Suprapubic skin (tissue), 4 donors: ENCODE measurements at regions not wholly inside any gene's neighbourhood (a gene's known extent, or its start where the extent isn't known, plus 50 kb on each side); places are given as distances from the start of the nearest gene placed in this dataset.

Experiments used
- DNase-seq, 2 donors: peaks; one replicate each; pipeline ENCODE4 v3.0.0-alpha.2; 2019; ENCODE audit warnings: low spot score in 2 of 2
- H3K27ac ChIP-seq: fragments of 200-600 bp; sonication (generic); one replicate; pipeline ENCODE4 v1.5.1; 2019
- H3K27me3 ChIP-seq: fragments of 200-600 bp; sonication (generic); one replicate; pipeline ENCODE4 v1.5.1; 2019
- H3K36me3 ChIP-seq: fragments of 200-600 bp; sonication (generic); one replicate; pipeline ENCODE4 v1.5.1; 2019
- H3K4me1 ChIP-seq: fragments of 200-600 bp; sonication (generic); one replicate; pipeline ENCODE4 v1.5.1; 2019
- H3K4me3 ChIP-seq: fragments of 200-600 bp; sonication (generic); one replicate; pipeline ENCODE4 v1.5.1; 2019; ENCODE audit warnings: mild to moderate bottlenecking
- H3K9me3 ChIP-seq: fragments of 200-600 bp; sonication (generic); one replicate; pipeline ENCODE4 v1.5.1; 2019
- EP300 ChIP-seq: sonication (generic); formaldehyde crosslinking; IDR thresholded peaks from one replicate; pipeline ENCODE4 v1.6.1; 2017; ENCODE audit warnings: antibody characterized with exemption
- POLR2A ChIP-seq, 2 donors: fragments of 450-650 bp; IDR thresholded peaks; one replicate each; pipeline ENCODE4 v1.6.1; 2017; ENCODE audit warnings: antibody characterized with exemption in 2 of 2, mild to moderate bottlenecking in 2 of 2, moderate library complexity in 2 of 2
- POLR2AphosphoS5 ChIP-seq, 3 donors: sonication (generic); formaldehyde crosslinking; IDR thresholded peaks; one replicate each; pipeline ENCODE4 v1.6.1; 2017; ENCODE audit warnings: antibody characterized with exemption in 3 of 3
- WGBS: methylation state at CpG from one replicate; pipeline ENCODE4 v1.1.5; 2018; 5-methylcytosine and 5-hydroxymethylcytosine counted together
- TF ChIP-seq, protein P1 (sequence below), 2 donors: fragments of 200-600 bp in 1 of 2; fragments of 450-650 bp in 1 of 2; sonication (generic) in 1 of 2; IDR thresholded peaks; one replicate each; pipeline ENCODE4 v1.5.1; 2016 to 2019; ENCODE audit warnings: antibody characterized with exemption in 2 of 2, mild to moderate bottlenecking in 1 of 2, moderate library complexity in 1 of 2

DNA sequence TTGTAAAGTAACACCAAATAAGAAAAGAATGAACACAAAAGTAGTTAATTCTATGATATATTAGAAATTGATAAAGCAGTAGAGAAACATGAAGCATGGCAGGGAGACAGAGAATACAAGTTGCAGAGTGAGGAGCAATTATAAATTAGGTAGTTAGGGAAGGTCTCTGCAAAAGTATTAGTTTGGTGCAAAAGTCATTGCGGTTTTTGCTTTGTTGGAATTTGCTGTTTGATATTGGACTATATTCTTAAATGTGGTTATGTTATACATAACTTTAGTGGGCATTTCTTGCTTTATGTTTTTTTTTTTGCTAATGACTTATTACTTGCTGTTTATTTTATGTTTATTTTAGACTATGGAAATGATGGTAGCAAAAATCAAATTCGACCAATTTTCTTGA lies 402.2 kb downstream of the SFMBT2 start:
- Histone ChIP-seq H3K4me1 (no peaks in the 10 kb centered on the region), H3K4me3 (no peak overlapping the region), H3K27me3 (no peaks in the 10 kb centered on the region), H3K36me3 (no peaks in the 10 kb centered on the region), H3K9me3 (no peaks in the 10 kb centered on the region), H3K27ac (no peak overlapping the region)
- DNase-seq: no peak
- 93% methylated on average over 2 of the region's 2 CpGs for WGBS
- TF ChIP-seq, protein P1, sequence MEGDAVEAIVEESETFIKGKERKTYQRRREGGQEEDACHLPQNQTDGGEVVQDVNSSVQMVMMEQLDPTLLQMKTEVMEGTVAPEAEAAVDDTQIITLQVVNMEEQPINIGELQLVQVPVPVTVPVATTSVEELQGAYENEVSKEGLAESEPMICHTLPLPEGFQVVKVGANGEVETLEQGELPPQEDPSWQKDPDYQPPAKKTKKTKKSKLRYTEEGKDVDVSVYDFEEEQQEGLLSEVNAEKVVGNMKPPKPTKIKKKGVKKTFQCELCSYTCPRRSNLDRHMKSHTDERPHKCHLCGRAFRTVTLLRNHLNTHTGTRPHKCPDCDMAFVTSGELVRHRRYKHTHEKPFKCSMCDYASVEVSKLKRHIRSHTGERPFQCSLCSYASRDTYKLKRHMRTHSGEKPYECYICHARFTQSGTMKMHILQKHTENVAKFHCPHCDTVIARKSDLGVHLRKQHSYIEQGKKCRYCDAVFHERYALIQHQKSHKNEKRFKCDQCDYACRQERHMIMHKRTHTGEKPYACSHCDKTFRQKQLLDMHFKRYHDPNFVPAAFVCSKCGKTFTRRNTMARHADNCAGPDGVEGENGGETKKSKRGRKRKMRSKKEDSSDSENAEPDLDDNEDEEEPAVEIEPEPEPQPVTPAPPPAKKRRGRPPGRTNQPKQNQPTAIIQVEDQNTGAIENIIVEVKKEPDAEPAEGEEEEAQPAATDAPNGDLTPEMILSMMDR (IDR thresholded peaks at IDR 0.05): no peak
- TF ChIP-seq POLR2A (IDR thresholded peaks at IDR 0.05): no peak
- TF ChIP-seq POLR2AphosphoS5 (IDR thresholded peaks at IDR 0.05): no peak
- TF ChIP-seq EP300: no peak

DNA sequence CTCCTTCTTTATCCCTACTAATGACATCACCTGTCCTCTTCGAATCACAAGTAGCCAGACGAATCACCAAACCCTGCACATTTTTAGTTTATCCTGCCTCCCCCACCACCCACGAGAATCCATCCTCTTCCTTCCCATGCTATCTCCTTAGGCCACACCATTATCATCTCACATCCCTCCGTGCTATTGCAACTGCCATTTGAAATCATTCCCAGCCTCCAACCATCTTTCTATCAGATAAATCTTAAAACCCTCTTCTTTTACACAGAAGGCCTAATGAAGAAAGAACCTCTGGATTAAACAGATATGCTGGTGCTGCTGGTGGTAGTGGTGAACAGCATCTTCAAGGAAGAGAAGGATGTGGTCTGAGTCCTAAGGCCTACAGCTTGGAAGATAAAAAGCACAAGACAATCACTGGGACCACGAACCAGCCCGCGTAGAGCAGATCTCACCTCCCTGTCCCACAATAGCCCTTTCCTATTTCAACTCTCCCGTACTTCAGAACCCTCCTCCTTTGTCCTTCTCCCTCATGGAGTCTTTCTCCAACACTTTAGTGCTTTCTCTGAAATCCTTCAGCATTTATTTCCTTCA lies 403.1 kb downstream of the SFMBT2 start:
- Histone ChIP-seq H3K4me1 (no peaks in the 10 kb centered on the region), H3K4me3 (no peak overlapping the region), H3K36me3 (no peaks in the 10 kb centered on the region), H3K27me3 (no peaks in the 10 kb centered on the region), H3K9me3 (no peaks in the 10 kb centered on the region), H3K27ac (no peak overlapping the region)
- TF ChIP-seq POLR2AphosphoS5 (IDR thresholded peaks at IDR 0.05): no peak
- TF ChIP-seq, protein P1 (IDR thresholded peaks at IDR 0.05): no peak
- no peak for TF ChIP-seq POLR2A (IDR thresholded peaks at IDR 0.05)
- TF ChIP-seq EP300: no peak
- no peak for DNase-seq
- WGBS: 79% methylated on average over 8 of the region's 8 CpGs

DNA sequence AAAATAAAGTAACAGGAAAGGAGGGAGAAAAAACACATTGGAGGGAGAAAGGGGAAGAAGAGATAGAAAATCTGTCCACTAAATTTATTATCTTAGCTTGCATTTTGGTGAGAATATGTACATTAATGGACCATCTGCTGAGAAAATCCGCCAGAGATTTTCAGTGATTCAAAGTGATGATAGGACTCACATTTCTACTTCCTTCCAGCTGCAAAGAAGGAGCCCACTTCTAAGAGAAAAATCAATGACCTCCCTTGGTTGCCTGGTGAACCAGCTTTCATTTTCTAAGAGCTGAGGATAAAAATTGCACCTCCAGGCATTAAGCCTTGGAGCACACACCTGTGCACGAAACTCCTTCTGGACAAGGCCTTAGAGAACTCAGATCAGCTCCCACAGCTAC lies 404.3 kb downstream of the SFMBT2 start:
- WGBS: 66% methylated on average over 2 of the region's 2 CpGs
- no peaks in the 10 kb centered on the region for H3K9me3 ChIP-seq
- no peaks in the 10 kb centered on the region for H3K36me3 ChIP-seq
- DNase-seq: no peak
- TF ChIP-seq POLR2AphosphoS5 (IDR thresholded peaks at IDR 0.05): no peak
- no peak for TF ChIP-seq POLR2A (IDR thresholded peaks at IDR 0.05)
- no peak for TF ChIP-seq EP300
- TF ChIP-seq, protein P1 (IDR thresholded peaks at IDR 0.05): no peak
- no peaks in the 10 kb centered on the region for H3K27me3 ChIP-seq
- H3K27ac ChIP-seq: no peak overlapping the region
- H3K4me1 ChIP-seq: no peaks in the 10 kb centered on the region
- no peak overlapping the region for H3K4me3 ChIP-seq

DNA sequence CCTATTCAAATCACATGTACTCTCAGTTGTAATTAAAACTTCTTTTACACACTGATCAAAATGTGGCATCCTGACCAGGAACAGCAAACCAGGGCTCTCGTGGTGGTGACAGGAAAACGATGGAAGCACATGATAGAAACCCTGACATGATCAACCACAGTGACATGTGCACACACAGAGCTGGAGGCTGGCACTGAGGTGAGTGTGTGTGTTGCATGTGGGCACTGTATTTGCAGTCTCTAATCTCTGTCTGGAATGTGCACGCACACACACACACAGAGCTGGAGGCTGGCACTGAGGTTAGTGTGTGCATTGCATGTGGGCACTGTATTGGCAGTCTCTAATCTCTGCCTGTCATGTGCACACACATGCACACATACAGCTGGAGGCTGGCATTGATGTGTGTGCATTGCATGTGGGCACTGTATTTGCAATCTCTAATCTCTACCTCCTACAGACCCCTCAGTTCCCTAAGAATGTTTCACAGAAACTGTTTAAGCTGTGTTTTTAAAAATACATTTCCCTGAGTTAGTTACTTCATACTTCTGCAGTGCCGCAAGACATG lies 406.9 kb downstream of the SFMBT2 start:
- H3K36me3 ChIP-seq: no peaks in the 10 kb centered on the region
- no peak for DNase-seq
- H3K27ac ChIP-seq: no peak overlapping the region
- TF ChIP-seq, protein P1 (IDR thresholded peaks at IDR 0.05): no peak
- TF ChIP-seq EP300 (no peak), POLR2A (IDR thresholded peaks at IDR 0.05) (no peak), POLR2AphosphoS5 (IDR thresholded peaks at IDR 0.05) (no peak)
- no peaks in the 10 kb centered on the region for H3K9me3 ChIP-seq
- peaks cover 3% of the 10 kb centered on the region for H3K27me3 ChIP-seq
- no peak overlapping the region for H3K4me3 ChIP-seq
- H3K4me1 ChIP-seq: no peaks in the 10 kb centered on the region
- 78% methylated on average over 4 of the region's 4 CpGs for WGBS

DNA sequence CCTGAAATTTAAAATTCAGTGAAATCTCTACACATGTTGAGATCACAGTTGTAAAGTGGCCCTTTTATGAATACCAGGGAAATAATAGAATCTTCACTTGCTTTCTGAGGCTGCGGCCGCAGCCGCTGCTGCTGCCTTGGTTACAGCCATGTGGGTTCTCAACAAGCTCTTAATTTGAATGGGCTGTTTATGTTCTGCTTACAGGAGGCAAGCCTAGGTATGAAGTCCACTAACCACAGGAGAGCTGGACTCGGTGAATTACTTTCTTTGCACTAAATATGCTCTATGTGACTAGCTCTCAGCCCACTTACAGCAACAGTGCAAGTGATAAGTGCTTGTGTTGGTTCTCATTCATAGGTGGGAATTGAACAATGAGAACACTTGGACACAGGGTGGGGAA lies 410.8 kb downstream of the SFMBT2 start:
- Histone ChIP-seq H3K4me3 (no peak overlapping the region), H3K27ac (no peak overlapping the region), H3K36me3 (no peaks in the 10 kb centered on the region), H3K9me3 (no peaks in the 10 kb centered on the region), H3K4me1 (no peaks in the 10 kb centered on the region), H3K27me3 (peaks cover 3% of the 10 kb centered on the region)
- 100% methylated on average over 4 of the region's 4 CpGs for WGBS
- TF ChIP-seq, protein P1 (IDR thresholded peaks at IDR 0.05): no peak
- no peak for TF ChIP-seq POLR2A (IDR thresholded peaks at IDR 0.05)
- DNase-seq: no peak
